Raji (cell line): ENCODE measurements at regions not wholly inside any gene's neighbourhood (a gene's known extent, or its start where the extent isn't known, plus 50 kb on each side); places are given as distances from the start of the nearest gene placed in this dataset.

Experiments used
- POLR2A ChIP-seq: IDR thresholded peaks from 2 replicates; pipeline ENCODE4 v1.6.1; 2011; ENCODE audit warnings: low read depth, low read length, control low read depth; ENCODE audit not compliant: insufficient read depth

- no peak for TF ChIP-seq POLR2A
These were observed 80.9 kb upstream of the IRF2BP2 start for GRCh38 chr1:234690872-234691271.

DNA sequence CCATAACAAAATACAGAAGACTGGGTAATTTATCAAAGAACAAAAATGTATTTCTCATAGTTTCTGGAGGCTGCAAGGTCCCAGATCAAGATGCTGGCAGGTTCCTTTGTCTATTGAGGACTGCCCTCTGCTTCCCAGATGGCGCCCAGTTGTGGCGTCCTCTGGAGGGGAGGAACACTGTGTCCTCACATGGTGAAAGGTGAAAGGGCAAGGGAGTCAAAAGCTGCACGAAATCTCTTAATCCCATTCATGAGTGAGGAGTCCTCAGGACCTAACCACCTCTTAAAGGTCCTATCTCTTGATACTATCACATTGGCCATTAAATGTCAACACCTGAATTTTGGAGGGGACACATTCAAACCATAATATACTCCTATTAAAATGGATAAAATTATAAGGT lies 79.3 kb upstream of the IRF2BP2 start:
- no peak for TF ChIP-seq POLR2A

- TF ChIP-seq POLR2A = no peak
These were observed 77.0 kb upstream of the IRF2BP2 start for GRCh38 chr1:234687011-234687410.

GRCh38 chr1:234686035-234686434 lies 76.1 kb upstream of the IRF2BP2 start:
- no peak for TF ChIP-seq POLR2A

- no peak for TF ChIP-seq POLR2A
These were observed 74.9 kb upstream of the IRF2BP2 start for GRCh38 chr1:234684856-234685255.

- TF ChIP-seq POLR2A = no peak
These were observed 74.1 kb upstream of the IRF2BP2 start for GRCh38 chr1:234683861-234684632.

DNA sequence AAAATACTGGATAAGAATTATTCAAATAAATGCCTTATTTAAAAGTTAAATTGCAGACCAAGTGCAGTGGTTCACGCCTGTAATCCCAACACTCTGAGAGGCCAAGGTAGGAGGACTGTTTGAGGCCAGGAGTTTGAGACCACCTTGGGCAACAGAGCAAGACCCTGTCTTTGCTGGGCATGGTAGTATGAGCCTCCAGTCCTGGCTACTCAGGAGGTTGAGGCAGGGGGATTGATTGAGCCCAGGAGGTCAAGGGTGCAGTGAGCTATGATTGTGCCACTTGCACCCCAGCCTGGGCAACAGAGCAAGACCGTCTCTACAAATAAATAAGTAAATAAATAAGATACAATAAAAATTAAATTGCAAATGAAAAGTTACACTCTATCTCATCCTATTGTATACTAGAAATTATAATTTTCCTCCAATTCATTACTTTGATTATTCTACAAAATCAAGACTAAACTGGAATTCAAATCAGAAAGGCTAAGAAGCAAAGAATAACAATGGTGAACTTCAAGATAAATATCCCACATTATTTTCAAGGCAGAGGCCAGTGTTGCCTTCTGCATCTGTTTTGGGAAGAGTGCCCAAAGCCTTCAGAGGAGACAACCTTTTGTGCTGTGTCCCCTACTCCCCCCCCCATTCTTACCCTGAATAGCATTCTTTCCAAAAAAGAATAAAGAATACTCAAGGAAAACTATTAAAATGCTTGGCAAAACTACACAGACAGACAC lies 73.3 kb upstream of the IRF2BP2 start:
- no peak for TF ChIP-seq POLR2A

- TF ChIP-seq POLR2A = no peak
These were observed 72.0 kb upstream of the IRF2BP2 start for GRCh38 chr1:234681990-234682389.

GRCh38 chr1:234681065-234681464 lies 71.1 kb upstream of the IRF2BP2 start:
- no peak for TF ChIP-seq POLR2A

DNA sequence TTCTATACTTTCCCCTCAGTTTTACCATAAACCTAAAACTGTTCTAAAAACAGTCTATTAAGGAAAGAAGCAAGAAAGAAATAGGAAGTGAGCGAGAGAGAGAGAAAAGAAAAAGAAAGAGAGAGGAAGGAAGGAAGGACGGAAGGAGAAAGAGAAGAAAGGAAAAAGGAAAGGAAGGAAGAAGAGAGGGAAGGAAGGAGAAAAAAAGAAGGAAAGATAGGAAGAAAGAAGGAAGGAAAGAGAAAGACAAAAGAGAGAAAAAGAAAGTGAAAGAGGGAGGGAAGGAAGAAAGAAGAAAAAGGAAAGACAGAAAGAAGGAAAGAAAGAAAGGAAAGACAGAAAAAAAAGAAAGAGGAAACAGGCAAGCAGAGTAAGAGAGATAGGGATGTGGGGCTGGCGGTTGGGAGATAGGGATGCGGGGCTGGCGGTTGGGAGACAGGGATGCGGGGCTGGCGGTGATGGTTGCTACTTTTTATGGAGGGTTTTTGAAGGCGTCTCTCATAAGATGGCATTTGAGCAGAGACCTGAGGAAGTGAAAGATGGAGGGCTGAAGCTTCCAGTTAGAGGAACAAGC lies 70.4 kb upstream of the IRF2BP2 start:
- TF ChIP-seq POLR2A = no peak

DNA sequence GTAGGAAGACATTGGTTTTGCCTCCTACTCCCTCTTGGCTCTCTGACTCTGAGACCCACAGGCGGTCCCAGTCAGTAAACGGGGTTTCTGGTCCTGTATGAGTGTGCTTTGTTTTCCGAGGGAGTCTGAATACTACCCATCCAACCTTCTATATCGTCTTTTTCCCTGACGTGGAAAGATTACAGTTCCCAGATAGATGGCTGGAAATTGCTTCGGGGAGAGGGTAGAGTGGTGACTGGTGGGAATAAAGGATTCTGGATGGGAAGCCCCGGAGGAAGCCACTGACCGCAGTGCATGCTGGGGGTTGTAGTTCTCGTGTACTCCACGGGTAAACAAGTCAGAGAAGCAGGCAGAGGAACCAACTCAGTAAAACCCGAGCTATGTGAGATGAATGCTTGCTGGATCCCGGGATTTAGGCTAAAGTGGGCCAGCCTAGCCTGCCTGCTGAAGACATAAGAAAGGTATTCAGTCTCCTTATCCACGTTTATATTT lies 66.2 kb upstream of the IRF2BP2 start:
- TF ChIP-seq POLR2A = no peak

GRCh38 chr1:234675572-234675971 lies 65.6 kb upstream of the IRF2BP2 start:
- TF ChIP-seq POLR2A = no peak

GRCh38 chr1:234675006-234675405 lies 65.0 kb upstream of the IRF2BP2 start:
- no peak for TF ChIP-seq POLR2A

DNA sequence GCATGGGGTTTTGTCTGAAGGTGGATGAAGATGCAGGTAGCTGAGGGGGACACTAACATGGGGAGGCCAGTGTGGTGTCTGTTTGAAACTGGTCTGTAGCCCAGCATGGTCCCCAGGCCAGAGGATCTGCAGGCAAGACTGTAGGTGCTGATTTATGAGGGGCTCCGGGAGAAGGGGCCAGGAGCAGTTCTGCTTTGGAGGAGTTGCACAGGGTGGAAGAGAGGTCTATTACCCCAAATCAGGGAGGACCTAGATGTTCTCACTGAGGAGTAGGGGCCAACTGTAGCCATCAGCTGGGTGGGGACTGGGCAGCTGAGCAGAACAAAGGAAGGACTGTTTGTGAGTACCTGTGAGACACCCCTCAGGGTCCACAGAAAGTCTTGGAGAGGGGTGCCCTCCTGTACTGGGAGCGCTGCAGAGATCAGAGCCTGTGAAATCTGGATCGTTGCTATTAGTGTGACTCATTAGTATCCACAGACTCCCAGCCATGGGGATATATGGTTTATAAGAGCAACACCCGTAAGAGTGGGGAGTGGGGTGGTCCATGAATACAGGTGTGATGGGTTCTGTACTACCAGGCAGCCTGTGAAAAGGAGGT lies 64.3 kb upstream of the IRF2BP2 start:
- TF ChIP-seq POLR2A = no peak

GRCh38 chr1:234672349-234673135 lies 62.6 kb upstream of the IRF2BP2 start:
- no peak for TF ChIP-seq POLR2A
